ENCODE measurements at regions not wholly inside any gene's neighbourhood (a gene's known extent, or its start where the extent isn't known, plus 50 kb on each side); places are given as distances from the start of the nearest gene placed in this dataset.

DNA sequence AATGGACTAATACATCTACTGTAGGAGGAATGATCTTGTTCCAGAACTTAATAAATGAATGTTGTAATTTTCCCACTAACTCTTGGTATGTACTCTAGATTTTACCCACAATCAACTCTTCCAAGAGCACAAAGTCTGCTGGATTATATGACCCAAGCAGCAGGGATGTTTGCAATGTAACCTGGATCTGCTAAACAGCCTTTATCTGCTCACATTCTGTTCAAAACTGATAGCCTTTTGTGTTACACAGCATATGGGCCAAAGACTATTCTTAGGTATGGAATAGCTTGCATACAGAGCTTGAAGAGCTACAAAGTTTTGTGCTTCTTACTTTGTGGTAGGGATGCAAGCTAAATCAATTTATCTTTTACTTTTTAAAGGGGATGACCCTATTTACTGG lies 213.7 kb upstream of the DCN start:
- no peaks in the 10 kb centered on the region for H3K36me3 ChIP-seq (ENCODE audit: control insufficient read depth in 4 of 4, insufficient read depth in 3 of 4, low read depth in 1 of 4, low read length in 3 of 4)
- H3K4me1 ChIP-seq (ENCODE audit: control insufficient read depth in 4 of 4, insufficient read depth in 4 of 4, low read length in 3 of 4), result peaks cover 0 to 4% (median 0%) of the 10 kb centered on the region in 4 donors
- no peak overlapping the region for H3K27ac ChIP-seq (ENCODE audit: low read depth in 1 of 2, low read length in 2 of 2)
- TF ChIP-seq TAF1 (conservative IDR thresholded peaks at IDR 0.05), result no peak
- TF ChIP-seq SP1 (IDR thresholded peaks at IDR 0.05), result no peak
- TF ChIP-seq EGR1 (IDR thresholded peaks at IDR 0.05; ENCODE audit: low read depth in 2 of 2), result no peak
- no peak for TF ChIP-seq GABPA (IDR thresholded peaks at IDR 0.05 in 1 of 2, conservative IDR thresholded peaks at IDR 0.05 in 1 of 2)
- no peak for TF ChIP-seq RAD21 (IDR thresholded peaks at IDR 0.05)
- TF ChIP-seq YY1 (IDR thresholded peaks at IDR 0.05), result no peak
- TF ChIP-seq, protein P1, sequence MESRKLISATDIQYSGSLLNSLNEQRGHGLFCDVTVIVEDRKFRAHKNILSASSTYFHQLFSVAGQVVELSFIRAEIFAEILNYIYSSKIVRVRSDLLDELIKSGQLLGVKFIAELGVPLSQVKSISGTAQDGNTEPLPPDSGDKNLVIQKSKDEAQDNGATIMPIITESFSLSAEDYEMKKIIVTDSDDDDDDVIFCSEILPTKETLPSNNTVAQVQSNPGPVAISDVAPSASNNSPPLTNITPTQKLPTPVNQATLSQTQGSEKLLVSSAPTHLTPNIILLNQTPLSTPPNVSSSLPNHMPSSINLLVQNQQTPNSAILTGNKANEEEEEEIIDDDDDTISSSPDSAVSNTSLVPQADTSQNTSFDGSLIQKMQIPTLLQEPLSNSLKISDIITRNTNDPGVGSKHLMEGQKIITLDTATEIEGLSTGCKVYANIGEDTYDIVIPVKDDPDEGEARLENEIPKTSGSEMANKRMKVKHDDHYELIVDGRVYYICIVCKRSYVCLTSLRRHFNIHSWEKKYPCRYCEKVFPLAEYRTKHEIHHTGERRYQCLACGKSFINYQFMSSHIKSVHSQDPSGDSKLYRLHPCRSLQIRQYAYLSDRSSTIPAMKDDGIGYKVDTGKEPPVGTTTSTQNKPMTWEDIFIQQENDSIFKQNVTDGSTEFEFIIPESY (IDR thresholded peaks at IDR 0.05), result no peak
- TF ChIP-seq, protein P2, sequence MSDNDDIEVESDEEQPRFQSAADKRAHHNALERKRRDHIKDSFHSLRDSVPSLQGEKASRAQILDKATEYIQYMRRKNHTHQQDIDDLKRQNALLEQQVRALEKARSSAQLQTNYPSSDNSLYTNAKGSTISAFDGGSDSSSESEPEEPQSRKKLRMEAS (IDR thresholded peaks at IDR 0.05), result no peak
- TF ChIP-seq, protein P3, sequence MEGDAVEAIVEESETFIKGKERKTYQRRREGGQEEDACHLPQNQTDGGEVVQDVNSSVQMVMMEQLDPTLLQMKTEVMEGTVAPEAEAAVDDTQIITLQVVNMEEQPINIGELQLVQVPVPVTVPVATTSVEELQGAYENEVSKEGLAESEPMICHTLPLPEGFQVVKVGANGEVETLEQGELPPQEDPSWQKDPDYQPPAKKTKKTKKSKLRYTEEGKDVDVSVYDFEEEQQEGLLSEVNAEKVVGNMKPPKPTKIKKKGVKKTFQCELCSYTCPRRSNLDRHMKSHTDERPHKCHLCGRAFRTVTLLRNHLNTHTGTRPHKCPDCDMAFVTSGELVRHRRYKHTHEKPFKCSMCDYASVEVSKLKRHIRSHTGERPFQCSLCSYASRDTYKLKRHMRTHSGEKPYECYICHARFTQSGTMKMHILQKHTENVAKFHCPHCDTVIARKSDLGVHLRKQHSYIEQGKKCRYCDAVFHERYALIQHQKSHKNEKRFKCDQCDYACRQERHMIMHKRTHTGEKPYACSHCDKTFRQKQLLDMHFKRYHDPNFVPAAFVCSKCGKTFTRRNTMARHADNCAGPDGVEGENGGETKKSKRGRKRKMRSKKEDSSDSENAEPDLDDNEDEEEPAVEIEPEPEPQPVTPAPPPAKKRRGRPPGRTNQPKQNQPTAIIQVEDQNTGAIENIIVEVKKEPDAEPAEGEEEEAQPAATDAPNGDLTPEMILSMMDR (IDR thresholded peaks at IDR 0.05; ENCODE audit: low read depth, low read length, missing input control), result no peak
- no peak for TF ChIP-seq FOXA1 (IDR thresholded peaks at IDR 0.05)
- TF ChIP-seq, protein P4, sequence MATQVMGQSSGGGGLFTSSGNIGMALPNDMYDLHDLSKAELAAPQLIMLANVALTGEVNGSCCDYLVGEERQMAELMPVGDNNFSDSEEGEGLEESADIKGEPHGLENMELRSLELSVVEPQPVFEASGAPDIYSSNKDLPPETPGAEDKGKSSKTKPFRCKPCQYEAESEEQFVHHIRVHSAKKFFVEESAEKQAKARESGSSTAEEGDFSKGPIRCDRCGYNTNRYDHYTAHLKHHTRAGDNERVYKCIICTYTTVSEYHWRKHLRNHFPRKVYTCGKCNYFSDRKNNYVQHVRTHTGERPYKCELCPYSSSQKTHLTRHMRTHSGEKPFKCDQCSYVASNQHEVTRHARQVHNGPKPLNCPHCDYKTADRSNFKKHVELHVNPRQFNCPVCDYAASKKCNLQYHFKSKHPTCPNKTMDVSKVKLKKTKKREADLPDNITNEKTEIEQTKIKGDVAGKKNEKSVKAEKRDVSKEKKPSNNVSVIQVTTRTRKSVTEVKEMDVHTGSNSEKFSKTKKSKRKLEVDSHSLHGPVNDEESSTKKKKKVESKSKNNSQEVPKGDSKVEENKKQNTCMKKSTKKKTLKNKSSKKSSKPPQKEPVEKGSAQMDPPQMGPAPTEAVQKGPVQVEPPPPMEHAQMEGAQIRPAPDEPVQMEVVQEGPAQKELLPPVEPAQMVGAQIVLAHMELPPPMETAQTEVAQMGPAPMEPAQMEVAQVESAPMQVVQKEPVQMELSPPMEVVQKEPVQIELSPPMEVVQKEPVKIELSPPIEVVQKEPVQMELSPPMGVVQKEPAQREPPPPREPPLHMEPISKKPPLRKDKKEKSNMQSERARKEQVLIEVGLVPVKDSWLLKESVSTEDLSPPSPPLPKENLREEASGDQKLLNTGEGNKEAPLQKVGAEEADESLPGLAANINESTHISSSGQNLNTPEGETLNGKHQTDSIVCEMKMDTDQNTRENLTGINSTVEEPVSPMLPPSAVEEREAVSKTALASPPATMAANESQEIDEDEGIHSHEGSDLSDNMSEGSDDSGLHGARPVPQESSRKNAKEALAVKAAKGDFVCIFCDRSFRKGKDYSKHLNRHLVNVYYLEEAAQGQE (IDR thresholded peaks at IDR 0.05), result no peak
- no peak for TF ChIP-seq HNF4G (IDR thresholded peaks at IDR 0.05)
- TF ChIP-seq JUND (IDR thresholded peaks at IDR 0.05), result no peak
- no peak for TF ChIP-seq RXRA (IDR thresholded peaks at IDR 0.05)
- DNase-seq (ENCODE audit: low spot score), result no peak
- no peak overlapping the region for H3K9ac ChIP-seq (ENCODE audit: low read depth in 1 of 2, low read length in 2 of 2)
- H3K9me3 ChIP-seq (ENCODE audit: control insufficient read depth in 4 of 4, low read length in 3 of 4), result peaks cover 0 to 1% (median 0%) of the 10 kb centered on the region in 4 donors
- no peaks in the 10 kb centered on the region for H3K27me3 ChIP-seq (ENCODE audit: control insufficient read depth in 4 of 4, insufficient read depth in 4 of 4, low read length in 3 of 4)
- H3K4me3 ChIP-seq (ENCODE audit: low read depth in 1 of 3, low read length in 3 of 3), result no peak overlapping the region

DNA sequence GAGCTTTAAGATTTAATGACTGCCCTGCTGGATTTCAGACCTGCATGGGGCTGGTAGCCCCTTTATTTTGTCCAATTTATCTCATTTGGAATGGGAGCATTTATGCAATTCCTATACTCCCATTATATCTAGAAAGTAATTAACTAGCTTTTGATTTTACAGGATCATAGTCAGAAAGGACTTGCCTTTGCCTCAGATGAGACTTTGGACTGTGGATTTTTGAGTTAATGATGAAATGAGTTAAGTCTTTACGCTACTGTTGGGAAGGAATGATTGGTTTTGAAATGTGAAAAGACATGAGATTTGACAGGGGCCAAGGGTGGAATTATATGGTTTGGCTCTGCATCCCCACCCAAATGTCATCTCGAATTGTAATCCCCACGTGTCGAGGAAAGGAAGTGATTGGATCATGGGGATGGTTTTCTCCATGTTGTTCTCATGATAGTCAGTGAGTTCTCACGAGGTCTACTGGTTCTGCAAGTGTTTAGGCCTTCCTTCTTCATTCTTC lies 213.1 kb upstream of the DCN start:
- whole genome bisulfite sequencing, result 78% methylated on average over 5 of the region's 5 CpGs
- no peaks in the 10 kb centered on the region for H3K36me3 ChIP-seq (ENCODE audit: control insufficient read depth in 4 of 4, insufficient read depth in 3 of 4, low read depth in 1 of 4, low read length in 3 of 4)
- H3K4me1 ChIP-seq (ENCODE audit: control insufficient read depth in 4 of 4, insufficient read depth in 4 of 4, low read length in 3 of 4), result peaks cover 0 to 4% (median 0%) of the 10 kb centered on the region in 4 donors
- no peak overlapping the region for H3K4me3 ChIP-seq (ENCODE audit: low read depth in 1 of 3, low read length in 3 of 3)
- peaks cover 0 to 1% (median 0%) of the 10 kb centered on the region in 4 donors for H3K9me3 ChIP-seq (ENCODE audit: control insufficient read depth in 4 of 4, low read length in 3 of 4)
- TF ChIP-seq HNF4A (conservative IDR thresholded peaks at IDR 0.05), result peak; percentile 29 to 61
- no peak for TF ChIP-seq FOXA1 (IDR thresholded peaks at IDR 0.05)
- H3K27ac ChIP-seq (ENCODE audit: low read depth in 1 of 2, low read length in 2 of 2), result no peak overlapping the region
- no peak overlapping the region for H3K9ac ChIP-seq (ENCODE audit: low read depth in 1 of 2, low read length in 2 of 2)
- no peak for DNase-seq (ENCODE audit: low spot score)
- no peaks in the 10 kb centered on the region for H3K27me3 ChIP-seq (ENCODE audit: control insufficient read depth in 4 of 4, insufficient read depth in 4 of 4, low read length in 3 of 4)

Data from liver (tissue), 8 donors.